T-helper 17 cell (primary cell): ENCODE measurements at regions not wholly inside any gene's neighbourhood (a gene's known extent, or its start where the extent isn't known, plus 50 kb on each side); places are given as distances from the start of the nearest gene placed in this dataset.
"Not testable (repeated sequence)": the region's sequence is repeated elsewhere in the genome, so short reads cannot be mapped to it uniquely, and the experiment has no call there.

Experiments
- ATAC-seq: fragments of 150-1000 bp; cut with Tn5 transposase; 2 replicates; pipeline ENCODE4 v1.10.0; 2021; ENCODE audit warnings: mild to moderate bottlenecking, moderate library complexity
- DNase-seq, 3 donors: peaks; one replicate each; pipeline versions ENCODE4 v3.0.0 to v3.0.0-alpha.2; 2020 to 2021
- H3K9me3 ChIP-seq: one replicate; pipeline ENCODE4 v1.7.0; 2013; ENCODE audit warnings: low read length, mild to moderate bottlenecking; ENCODE audit not compliant: control insufficient read depth, poor library complexity, severe bottlenecking
- H3K27ac Mint-ChIP-seq: one replicate; pipeline ENCODE4 v1.8.0; 2022; ENCODE audit warnings: mild to moderate bottlenecking, moderate library complexity, mixed read lengths
- H3K27me3 Mint-ChIP-seq: one replicate; pipeline ENCODE4 v1.8.0; 2022; ENCODE audit warnings: mixed read lengths
- H3K36me3 Mint-ChIP-seq: one replicate; pipeline ENCODE4 v1.8.0; 2022; ENCODE audit warnings: low read depth, mixed read lengths
- H3K4me1 Mint-ChIP-seq: one replicate; pipeline ENCODE4 v1.8.0; 2022; ENCODE audit warnings: mild to moderate bottlenecking, mixed read lengths
- H3K4me3 Mint-ChIP-seq: one replicate; pipeline ENCODE4 v1.8.0; 2022; ENCODE audit warnings: mild to moderate bottlenecking, moderate library complexity, mixed read lengths

DNA sequence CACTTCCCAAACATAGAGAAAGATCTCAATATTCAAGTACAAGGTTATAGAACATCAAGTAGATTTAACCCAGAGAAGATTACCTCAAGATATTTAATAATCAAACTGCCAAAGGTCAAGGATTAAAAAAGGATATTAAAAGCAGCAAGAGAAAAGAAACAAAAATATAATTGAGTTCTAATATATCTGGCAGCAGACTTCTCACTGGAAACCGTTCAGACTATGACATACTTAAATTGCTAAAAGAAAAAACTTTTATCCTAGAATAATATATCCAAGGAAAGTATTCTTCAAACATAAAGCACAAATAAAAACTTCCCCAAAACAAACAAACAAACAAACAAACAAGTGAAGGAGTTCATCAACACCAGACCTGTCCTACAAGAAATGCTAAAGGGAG, 92.4 kb downstream of the FSCB start:
- no peaks in the 10 kb centered on the region for H3K9me3 ChIP-seq
- no peaks in the 10 kb centered on the region for H3K36me3 Mint-ChIP-seq

DNA sequence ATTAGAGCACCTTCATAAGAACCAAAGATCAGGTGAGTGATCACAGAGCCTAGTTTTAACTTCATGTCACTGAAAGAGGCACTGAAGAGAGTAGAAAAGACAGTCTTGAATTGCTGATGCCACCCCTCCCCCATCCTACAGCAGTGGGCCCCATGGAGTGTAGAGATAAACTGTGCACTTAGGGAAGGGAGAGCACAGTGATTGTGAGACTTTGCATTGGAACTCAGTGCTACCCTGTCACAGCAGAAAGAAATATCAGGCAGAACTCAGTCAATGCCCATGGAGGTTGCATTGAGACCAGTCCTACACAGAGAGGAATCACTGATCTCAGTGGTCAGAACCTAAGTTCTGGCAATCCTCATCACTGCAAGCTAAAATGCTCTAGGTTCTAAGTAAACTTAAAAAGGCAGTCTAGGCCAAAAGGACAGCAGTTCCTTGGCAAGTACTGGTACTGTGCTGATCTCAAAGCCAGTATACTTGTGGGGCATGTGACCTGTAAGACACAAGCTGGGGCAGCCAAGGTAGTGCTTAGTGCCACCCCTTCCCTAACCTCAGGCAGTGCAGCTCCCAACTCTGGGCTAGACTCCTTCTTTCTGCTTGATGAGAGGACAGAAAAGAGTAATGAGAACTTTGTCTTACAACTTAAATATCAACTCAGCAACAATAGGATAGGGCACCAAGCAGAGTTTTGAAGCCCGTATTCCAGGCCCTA, 94.1 kb downstream of the FSCB start:
- no peaks in the 10 kb centered on the region for H3K9me3 ChIP-seq
- Mint-ChIP-seq H3K4me1 (no peaks in the 10 kb centered on the region), H3K27me3 (no peaks in the 10 kb centered on the region), H3K27ac (no peak overlapping the region), H3K4me3 (no peak overlapping the region), H3K36me3 (no peaks in the 10 kb centered on the region)
- DNase-seq = no peak
- no peak for ATAC-seq

More for the DNA sequence above, 92.4 kb downstream of the FSCB start:
- H3K4me1 Mint-ChIP-seq = no peaks in the 10 kb centered on the region
- no peak overlapping the region for H3K27ac Mint-ChIP-seq
- H3K4me3 Mint-ChIP-seq = no peak overlapping the region
- H3K27me3 Mint-ChIP-seq = no peaks in the 10 kb centered on the region
- ATAC-seq (no peak), DNase-seq (no peak)

DNA sequence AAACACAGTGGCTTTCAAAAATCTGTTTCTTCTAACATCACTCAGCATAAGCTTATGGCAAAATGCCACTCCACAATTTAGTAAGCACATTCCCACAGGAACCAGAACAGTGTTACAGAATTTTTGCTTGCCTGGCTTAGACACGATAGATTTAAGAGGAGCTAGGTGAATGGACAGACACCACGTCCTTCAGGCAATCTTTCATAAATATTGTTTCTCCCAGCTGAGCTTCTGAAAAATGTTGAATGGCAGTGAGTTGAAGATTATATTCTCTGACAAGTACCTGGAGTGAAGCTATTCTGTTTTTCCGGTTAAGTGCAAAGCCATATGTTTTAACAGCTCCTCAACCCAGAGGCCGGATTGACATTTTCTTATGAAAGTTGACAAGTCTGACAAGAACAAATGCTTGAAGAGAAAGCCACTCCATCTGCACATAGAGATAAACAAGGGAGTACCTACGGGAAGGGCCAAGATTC, 102.0 kb downstream of the FSCB start:
- no peak for DNase-seq
- Mint-ChIP-seq H3K27ac (no peak overlapping the region), H3K27me3 (no peaks in the 10 kb centered on the region), H3K4me3 (no peak overlapping the region), H3K4me1 (no peaks in the 10 kb centered on the region), H3K36me3 (no peaks in the 10 kb centered on the region)
- no peak for ATAC-seq
- H3K9me3 ChIP-seq = no peaks in the 10 kb centered on the region

DNA sequence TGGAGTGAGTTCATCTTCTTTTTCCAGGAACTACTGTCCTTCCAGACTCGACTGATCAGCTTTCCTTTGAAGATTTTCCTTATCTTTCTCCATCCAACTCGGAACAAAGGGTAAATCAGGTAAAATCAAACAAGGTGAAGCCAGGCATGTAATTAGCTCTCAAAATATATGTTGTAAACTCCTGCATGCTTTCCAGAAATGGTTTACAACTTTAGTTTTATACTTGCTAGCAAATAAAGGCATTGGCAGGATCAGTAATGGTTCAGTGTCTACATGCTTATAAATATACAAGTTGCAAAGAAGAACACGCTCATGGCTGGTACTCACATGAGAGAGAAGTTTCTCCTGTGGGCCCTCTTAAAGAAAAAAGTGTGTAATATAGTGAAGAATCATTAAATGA, 102.5 kb downstream of the FSCB start:
- Mint-ChIP-seq H3K4me3 (no peak overlapping the region), H3K36me3 (no peaks in the 10 kb centered on the region), H3K4me1 (no peaks in the 10 kb centered on the region), H3K27ac (no peak overlapping the region), H3K27me3 (no peaks in the 10 kb centered on the region)
- no peak for ATAC-seq
- H3K9me3 ChIP-seq = no peaks in the 10 kb centered on the region
- DNase-seq = no peak

DNA sequence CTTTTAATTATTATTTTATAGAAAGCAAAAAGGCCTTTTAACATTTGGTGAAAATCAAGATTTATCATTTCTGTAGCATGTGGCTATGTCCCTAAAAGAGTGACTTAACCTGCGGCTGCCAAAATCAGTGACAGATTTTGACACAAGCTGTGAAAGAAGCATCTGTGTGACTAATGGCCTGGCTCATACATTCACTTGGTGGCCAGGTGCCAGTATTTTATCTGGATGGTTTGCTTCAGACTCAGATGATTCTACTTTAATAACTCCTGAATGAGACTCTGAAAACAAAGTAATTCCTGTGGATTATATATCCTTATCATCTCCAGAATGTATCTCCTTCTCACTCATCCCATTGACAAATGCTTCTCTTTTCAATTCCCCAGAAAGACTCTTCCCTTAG, 103.0 kb downstream of the FSCB start:
- Mint-ChIP-seq H3K4me1 (no peaks in the 10 kb centered on the region), H3K36me3 (no peaks in the 10 kb centered on the region), H3K27ac (no peak overlapping the region), H3K4me3 (no peak overlapping the region), H3K27me3 (no peaks in the 10 kb centered on the region)
- ATAC-seq (no peak), DNase-seq (no peak)
- no peaks in the 10 kb centered on the region for H3K9me3 ChIP-seq

DNA sequence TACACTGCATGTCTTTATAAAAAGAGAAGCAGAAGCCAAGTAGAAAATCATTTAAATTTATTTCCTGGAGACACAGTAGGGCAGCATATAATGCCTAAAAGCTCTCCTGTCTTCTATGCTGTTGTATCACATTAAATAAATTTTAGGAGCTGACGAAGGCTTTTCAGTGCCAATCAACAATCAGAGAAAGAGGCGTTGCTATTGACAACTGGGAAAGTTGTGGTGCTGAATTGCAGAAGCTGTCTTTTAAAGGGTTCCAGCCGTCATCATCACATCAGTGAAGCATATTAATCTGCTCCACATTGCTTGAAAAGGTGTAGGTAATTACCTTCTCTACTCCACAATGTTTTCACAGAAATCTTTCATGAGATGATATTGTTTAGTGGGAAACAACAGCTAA, 103.9 kb downstream of the FSCB start:
- no peaks in the 10 kb centered on the region for H3K9me3 ChIP-seq
- no peaks in the 10 kb centered on the region for H3K36me3 Mint-ChIP-seq
- H3K27ac Mint-ChIP-seq = no peak overlapping the region
- ATAC-seq (no peak), DNase-seq (no peak)
- H3K4me1 Mint-ChIP-seq = no peaks in the 10 kb centered on the region
- H3K4me3 Mint-ChIP-seq = no peak overlapping the region
- H3K27me3 Mint-ChIP-seq = no peaks in the 10 kb centered on the region

DNA sequence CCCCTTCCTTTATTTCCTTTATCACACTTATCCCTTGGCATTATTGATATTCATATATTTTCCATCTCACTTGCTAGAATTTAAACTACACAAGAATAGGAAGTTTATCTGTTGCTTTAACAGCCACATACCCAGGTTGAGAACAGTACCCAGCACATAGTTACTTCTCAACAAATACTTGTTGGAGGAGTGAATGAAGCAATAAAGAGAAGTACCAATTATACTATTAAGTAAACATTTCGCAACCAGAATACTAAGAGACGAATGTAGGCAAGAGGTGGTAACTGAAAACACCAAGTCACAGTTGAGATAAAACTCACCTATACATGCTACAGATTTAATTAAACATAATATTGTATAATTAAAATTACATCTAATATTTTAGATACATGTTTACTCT, 110.9 kb downstream of the FSCB start:
- H3K27ac Mint-ChIP-seq = no peak overlapping the region
- no peaks in the 10 kb centered on the region for H3K27me3 Mint-ChIP-seq
- no peaks in the 10 kb centered on the region for H3K36me3 Mint-ChIP-seq
- H3K9me3 ChIP-seq = no peaks in the 10 kb centered on the region
- no peak for ATAC-seq
- H3K4me3 Mint-ChIP-seq = no peak overlapping the region
- H3K4me1 Mint-ChIP-seq = no peaks in the 10 kb centered on the region
- DNase-seq = no peak

DNA sequence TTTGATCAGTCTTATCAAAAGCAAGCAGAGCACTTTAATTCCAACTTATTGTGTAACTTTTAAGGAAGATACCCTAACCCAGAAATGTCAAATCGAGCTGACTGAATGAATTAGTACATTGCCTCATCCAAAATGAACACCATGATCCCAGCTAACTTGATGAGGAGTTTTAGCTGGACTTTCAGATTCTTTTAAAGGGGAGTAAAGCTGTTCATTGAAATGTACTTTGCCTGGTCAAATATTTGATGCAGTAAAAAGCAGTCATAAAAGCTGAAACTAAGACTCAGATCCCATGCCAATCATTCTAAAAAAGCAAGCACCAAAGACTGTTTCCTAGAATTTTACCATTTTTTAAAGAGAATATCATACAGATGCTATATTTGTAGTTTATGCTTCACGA, 114.1 kb downstream of the FSCB start:
- H3K9me3 ChIP-seq = no peaks in the 10 kb centered on the region
- H3K4me1 Mint-ChIP-seq = no peaks in the 10 kb centered on the region
- no peak for DNase-seq
- ATAC-seq = no peak
- no peaks in the 10 kb centered on the region for H3K27me3 Mint-ChIP-seq
- no peak overlapping the region for H3K4me3 Mint-ChIP-seq
- no peaks in the 10 kb centered on the region for H3K36me3 Mint-ChIP-seq
- no peak overlapping the region for H3K27ac Mint-ChIP-seq

DNA sequence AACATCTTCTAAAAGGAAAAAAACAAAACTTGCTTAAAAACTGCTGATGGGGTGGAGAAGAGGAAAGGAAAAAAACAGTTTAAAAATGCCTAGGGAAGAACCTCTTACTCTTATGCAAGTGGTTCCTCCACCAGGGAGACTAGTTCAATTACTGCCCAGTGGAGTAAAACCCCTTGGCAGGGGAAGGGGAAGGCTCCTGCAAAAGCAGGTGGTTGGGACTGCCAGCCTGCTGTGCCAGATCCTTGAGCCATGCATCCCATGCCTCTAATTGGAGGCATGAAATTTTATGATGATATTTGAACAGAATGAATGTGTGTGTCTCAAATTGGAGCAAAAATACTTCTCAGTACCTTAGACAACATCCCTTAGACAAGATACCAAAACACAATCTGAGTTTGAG, 118.8 kb downstream of the FSCB start:
- no peaks in the 10 kb centered on the region for H3K4me1 Mint-ChIP-seq
- H3K4me3 Mint-ChIP-seq = no peak overlapping the region
- no peaks in the 10 kb centered on the region for H3K36me3 Mint-ChIP-seq
- no peak overlapping the region for H3K27ac Mint-ChIP-seq
- H3K9me3 ChIP-seq = no peaks in the 10 kb centered on the region
- DNase-seq (no peak), ATAC-seq (no peak)
- no peaks in the 10 kb centered on the region for H3K27me3 Mint-ChIP-seq

DNA sequence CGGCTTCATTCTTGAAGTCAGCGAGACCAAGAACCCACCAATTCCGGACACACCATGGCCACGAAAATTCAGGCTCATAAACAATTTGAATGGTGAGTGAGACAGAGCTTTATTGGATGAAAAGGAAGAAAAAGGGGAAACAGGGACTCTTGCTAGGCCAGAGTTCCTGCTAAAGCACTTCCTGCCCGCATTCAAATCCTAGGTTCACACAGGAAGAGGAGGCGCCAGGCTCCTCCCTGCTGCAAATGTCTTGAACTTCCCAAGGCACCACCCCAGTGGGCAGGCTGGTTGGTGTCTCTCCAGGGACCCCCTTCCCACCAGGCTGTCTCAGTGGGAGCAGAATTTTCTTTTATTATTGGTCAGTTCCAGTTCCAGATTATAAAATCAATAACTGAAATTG, 121.2 kb downstream of the FSCB start:
- no peak overlapping the region for H3K4me3 Mint-ChIP-seq
- H3K4me1 Mint-ChIP-seq = no peaks in the 10 kb centered on the region
- no peak for DNase-seq
- no peaks in the 10 kb centered on the region for H3K27me3 Mint-ChIP-seq
- no peaks in the 10 kb centered on the region for H3K9me3 ChIP-seq
- no peak for ATAC-seq
- H3K36me3 Mint-ChIP-seq = no peaks in the 10 kb centered on the region
- no peak overlapping the region for H3K27ac Mint-ChIP-seq

DNA sequence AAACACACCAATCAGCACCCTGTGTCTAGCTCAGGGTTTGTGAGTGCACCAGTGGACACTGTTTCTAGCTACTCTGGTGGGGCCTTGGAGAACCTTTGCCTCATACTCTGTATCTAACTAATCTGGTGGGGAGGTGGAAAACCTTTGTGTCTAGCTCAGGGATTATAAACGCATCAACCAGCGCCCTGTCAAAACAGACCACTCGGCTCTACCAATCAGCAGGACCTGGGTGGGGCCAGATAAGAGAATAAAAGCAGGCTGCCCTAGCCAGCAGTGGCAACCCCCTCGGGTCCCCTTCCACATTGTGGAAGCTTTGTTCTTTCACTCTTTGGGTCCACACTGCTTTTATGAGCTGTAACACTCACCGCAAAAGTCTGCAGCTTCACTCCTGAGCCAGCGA, 121.8 kb downstream of the FSCB start:
- ATAC-seq, H3K9me3 ChIP-seq, DNase-seq, H3K4me3 Mint-ChIP-seq, H3K4me1 Mint-ChIP-seq, H3K27me3 Mint-ChIP-seq, H3K27ac Mint-ChIP-seq, H3K36me3 Mint-ChIP-seq: not testable (repeated sequence)

DNA sequence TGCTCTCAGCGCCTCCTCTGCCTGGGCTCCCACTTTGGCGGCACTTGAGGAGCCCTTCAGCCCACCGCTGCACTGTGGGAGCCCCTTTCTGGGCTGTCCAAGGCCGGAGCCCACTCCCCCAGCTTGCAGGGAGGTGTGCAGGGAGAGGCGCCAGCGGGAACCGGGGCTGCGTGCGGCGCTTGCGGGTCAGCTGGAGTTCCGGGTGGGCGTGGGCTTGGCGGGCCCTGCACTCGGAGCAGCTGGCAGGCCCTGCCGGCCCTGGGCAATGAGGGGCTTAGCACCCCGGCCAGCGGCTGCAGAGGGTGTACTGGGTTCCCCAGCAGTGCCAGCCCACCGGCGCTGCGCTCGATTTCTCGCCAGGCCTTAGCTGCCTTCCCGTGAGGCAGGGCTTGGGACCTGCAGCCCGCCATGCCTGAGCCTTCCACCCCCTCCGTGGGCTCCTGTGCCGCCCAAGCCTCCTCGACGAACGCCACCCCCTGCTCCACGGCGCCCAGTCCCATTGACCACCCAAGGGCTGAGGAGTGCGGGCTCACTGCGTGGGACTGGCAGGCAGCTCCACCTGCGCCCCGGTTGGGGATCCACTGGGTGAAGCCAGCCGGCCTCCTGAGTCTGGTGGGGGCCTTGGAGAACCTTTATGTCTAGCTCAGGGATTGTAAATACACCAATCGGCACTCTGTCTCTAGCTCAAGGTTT, 122.3 kb downstream of the FSCB start:
- H3K27ac Mint-ChIP-seq = not testable (repeated sequence)

DNA sequence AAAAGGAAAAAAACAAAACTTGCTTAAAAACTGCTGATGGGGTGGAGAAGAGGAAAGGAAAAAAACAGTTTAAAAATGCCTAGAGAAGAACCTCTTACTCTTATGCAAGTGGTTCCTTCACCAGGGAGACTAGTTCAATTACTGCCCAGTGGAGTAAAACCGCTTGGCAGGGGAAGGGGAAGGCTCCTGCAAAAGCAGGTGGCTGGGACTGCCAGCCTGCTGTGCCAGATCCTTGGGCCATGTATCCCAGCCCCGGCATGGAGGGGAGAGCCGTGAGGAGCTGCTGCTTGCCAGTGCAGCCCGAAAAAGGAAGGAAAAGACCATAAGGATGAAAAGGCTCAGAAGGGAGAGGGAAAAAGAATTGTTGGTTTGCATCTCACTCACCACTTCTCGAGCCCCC, 123.0 kb downstream of the FSCB start:
- no peak overlapping the region for H3K4me3 Mint-ChIP-seq
- H3K4me1 Mint-ChIP-seq = no peaks in the 10 kb centered on the region
- no peak overlapping the region for H3K27ac Mint-ChIP-seq
- ATAC-seq = no peak
- no peaks in the 10 kb centered on the region for H3K36me3 Mint-ChIP-seq
- no peak for DNase-seq
- H3K27me3 Mint-ChIP-seq = no peaks in the 10 kb centered on the region
- H3K9me3 ChIP-seq = no peaks in the 10 kb centered on the region

More for the DNA sequence above, 122.3 kb downstream of the FSCB start:
- not testable (repeated sequence) for H3K9me3 ChIP-seq, H3K36me3 Mint-ChIP-seq, ATAC-seq, H3K27me3 Mint-ChIP-seq, H3K4me1 Mint-ChIP-seq, DNase-seq, H3K4me3 Mint-ChIP-seq

DNA sequence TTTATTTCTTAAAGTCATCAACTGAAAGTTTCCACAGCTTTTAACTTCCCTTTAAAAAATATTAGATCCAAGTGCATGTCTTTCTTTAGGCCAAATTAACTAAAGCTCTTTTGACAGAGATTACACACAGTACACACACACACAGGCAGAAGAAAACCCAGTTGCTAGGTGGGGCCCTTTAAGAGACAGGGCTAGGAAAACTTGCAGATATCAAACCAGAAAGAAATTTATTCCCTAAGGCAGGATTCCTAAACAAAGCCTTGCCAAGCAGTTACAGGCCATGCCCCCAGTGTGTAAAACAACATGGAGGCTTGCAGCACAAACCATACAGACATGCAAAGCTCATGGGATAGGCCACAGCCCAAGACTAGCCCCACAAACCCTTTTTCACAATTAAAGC, 123.4 kb downstream of the FSCB start:
- Mint-ChIP-seq H3K27ac (no peak overlapping the region), H3K4me1 (no peaks in the 10 kb centered on the region), H3K36me3 (no peaks in the 10 kb centered on the region), H3K27me3 (no peaks in the 10 kb centered on the region), H3K4me3 (no peak overlapping the region)
- ATAC-seq (no peak), DNase-seq (no peak)
- H3K9me3 ChIP-seq = no peaks in the 10 kb centered on the region
